ENCODE measurements at regions not wholly inside any gene's neighbourhood (a gene's known extent, or its start where the extent isn't known, plus 50 kb on each side); places are given as distances from the start of the nearest gene placed in this dataset.
"Not testable (repeated sequence)": the region's sequence is repeated elsewhere in the genome, so short reads cannot be mapped to it uniquely, and the experiment has no call there.

GRCh38 chr5:66438087-66438486 is 158.1 kb upstream of the MAST4 start:
- TF ChIP-seq CTCF (IDR thresholded peaks at IDR 0.05; ENCODE audit: insufficient read depth, low read length, missing control alignments), result no peak
- H3K4me3 ChIP-seq (ENCODE audit: low read depth, low read length), result no peak overlapping the region
- ChIA-PET POLR2A (no interaction called here), CTCF (no interaction called here)
- no peak for DNase-seq (ENCODE audit: low read depth, low spot score)

GRCh38 chr5:66438696-66439095 is 157.5 kb upstream of the MAST4 start:
- no peak overlapping the region for H3K4me3 ChIP-seq (ENCODE audit: low read depth, low read length)
- POLR2A ChIA-PET, result no interaction called here
- no peak for DNase-seq (ENCODE audit: low read depth, low spot score)
- no peak for TF ChIP-seq CTCF (IDR thresholded peaks at IDR 0.05; ENCODE audit: insufficient read depth, low read length, missing control alignments)
- CTCF ChIA-PET, result no interaction called here

- H3K4me3 ChIP-seq (ENCODE audit: low read depth, low read length), result no peak overlapping the region
- ChIA-PET POLR2A (no interaction called here), CTCF (no interaction called here)
- no peak for TF ChIP-seq CTCF (IDR thresholded peaks at IDR 0.05; ENCODE audit: insufficient read depth, low read length, missing control alignments)
- no peak for DNase-seq (ENCODE audit: low read depth, low spot score)
Measured at GRCh38 chr5:66440202-66440680, 156.0 kb upstream of the MAST4 start.

GRCh38 chr5:66441351-66441750 is 154.8 kb upstream of the MAST4 start:
- ChIA-PET POLR2A (no interaction called here), CTCF (no interaction called here)
- no peak overlapping the region for H3K4me3 ChIP-seq (ENCODE audit: low read depth, low read length)
- no peak for TF ChIP-seq CTCF (IDR thresholded peaks at IDR 0.05; ENCODE audit: insufficient read depth, low read length, missing control alignments)
- DNase-seq (ENCODE audit: low read depth, low spot score), result no peak

GRCh38 chr5:66442951-66443445 is 153.2 kb upstream of the MAST4 start:
- DNase-seq (ENCODE audit: low read depth, low spot score), result no peak
- ChIA-PET POLR2A (no interaction called here), CTCF (no interaction called here)
- no peak for TF ChIP-seq CTCF (IDR thresholded peaks at IDR 0.05; ENCODE audit: insufficient read depth, low read length, missing control alignments)
- H3K4me3 ChIP-seq (ENCODE audit: low read depth, low read length), result no peak overlapping the region

GRCh38 chr5:66443462-66444130 is 152.6 kb upstream of the MAST4 start:
- TF ChIP-seq CTCF (IDR thresholded peaks at IDR 0.05; ENCODE audit: insufficient read depth, low read length, missing control alignments), result no peak
- ChIA-PET CTCF (no interaction called here), POLR2A (no interaction called here)
- DNase-seq (ENCODE audit: low read depth, low spot score), result no peak
- no peak overlapping the region for H3K4me3 ChIP-seq (ENCODE audit: low read depth, low read length)

GRCh38 chr5:66448070-66448469 is 148.1 kb upstream of the MAST4 start:
- CTCF ChIA-PET; DNase-seq (ENCODE audit: low read depth, low spot score); POLR2A ChIA-PET: not testable (repeated sequence)

More at GRCh38 chr5:66448070-66448469, 148.1 kb upstream of the MAST4 start:
- H3K4me3 ChIP-seq (ENCODE audit: low read depth, low read length), result not testable (repeated sequence)

Data from AG04449 (cell line).